PC-9 (cell line): ENCODE measurements at regions not wholly inside any gene's neighbourhood (a gene's known extent, or its start where the extent isn't known, plus 50 kb on each side); places are given as distances from the start of the nearest gene placed in this dataset.

Experiments
- BruUV-seq: library from RNA; stranded (reverse); fragments of 400-500 nt; replicated peaks from 2 replicates; lab custom pipeline; 2021; lab: Mats Ljungman, UMichigan
- CTCF ChIA-PET: fragments of 300-600 bp; sonication (Branson Sonifier 250); formaldehyde crosslinking; loops from one replicate; lab custom pipeline; 2022; ENCODE audit warnings: antibody characterized with exemption; lab: Charles Lee
- POLR2A ChIA-PET: fragments of 300-600 bp; sonication (Branson Sonifier 250); formaldehyde crosslinking; loops from one replicate; lab custom pipeline; 2022; ENCODE audit warnings: antibody characterized with exemption; ENCODE audit not compliant: unreplicated experiment; lab: Charles Lee
- DNase-seq, 2 experiments: peaks; one replicate each; pipeline versions ENCODE4 v3.0.0 to v3.0.0-alpha.2; 2015 to 2022; ENCODE audit warnings: mixed read lengths in 1 of 2
- H2AFZ ChIP-seq: fragments of 200-600 bp; sonication (generic); 2 replicates; pipeline ENCODE4 v1.8.1; 2017; ENCODE audit warnings: antibody characterized with exemption
- H3F3A ChIP-seq: fragments of 200-600 bp; sonication (generic); 2 replicates; pipeline ENCODE4 v1.8.1; 2017; ENCODE audit warnings: antibody characterized with exemption, mild to moderate bottlenecking, low read depth; ENCODE audit not compliant: insufficient read depth
- H3K27ac ChIP-seq: fragments of 200-600 bp; sonication (generic); 2 replicates; pipeline ENCODE4 v1.6.1; 2016; ENCODE audit warnings: mixed run types
- H3K27me3 ChIP-seq: fragments of 200-600 bp; sonication (generic); 2 replicates; pipeline ENCODE4 v1.6.1; 2016; ENCODE audit warnings: low read depth, mixed run types; ENCODE audit not compliant: insufficient read depth
- H3K36me3 ChIP-seq: fragments of 200-600 bp; sonication (generic); 2 replicates; pipeline ENCODE4 v1.6.1; 2016; ENCODE audit warnings: low read depth, mixed run types
- H3K4me1 ChIP-seq: fragments of 200-600 bp; sonication (generic); replicated peaks from 2 replicates; pipeline ENCODE4 v1.6.1; 2016; ENCODE audit warnings: mixed run types; ENCODE audit not compliant: insufficient read depth
- H3K4me2 ChIP-seq: fragments of 200-600 bp; sonication (generic); 2 replicates; pipeline ENCODE4 v1.6.1; 2017; ENCODE audit warnings: mixed run types
- H3K4me3 ChIP-seq: fragments of 200-600 bp; sonication (generic); 2 replicates; pipeline ENCODE4 v1.6.1; 2016; ENCODE audit warnings: mixed run types
- H3K79me2 ChIP-seq: fragments of 200-600 bp; sonication (generic); 2 replicates; pipeline ENCODE4 v1.6.1; 2017; ENCODE audit warnings: low read depth, mixed run types
- H3K9me2 ChIP-seq: fragments of 200-600 bp; sonication (generic); 2 replicates; pipeline ENCODE4 v1.8.1; 2017; ENCODE audit warnings: mild to moderate bottlenecking; ENCODE audit not compliant: insufficient read depth
- H3K9me3 ChIP-seq: fragments of 200-600 bp; sonication (generic); 2 replicates; pipeline ENCODE4 v1.8.1; 2016; ENCODE audit warnings: low read depth; ENCODE audit not compliant: insufficient read depth
- H4K20me1 ChIP-seq: fragments of 200-600 bp; sonication (generic); 2 replicates; pipeline ENCODE4 v1.8.1; 2017; ENCODE audit not compliant: insufficient read depth
- EZH2 ChIP-seq: fragments of 200-600 bp; sonication (generic); IDR thresholded peaks from 2 replicates; pipeline ENCODE4 v1.8.0; 2017; ENCODE audit warnings: antibody characterized with exemption, low read depth
- intact Hi-C: fragments of 100-400 bp; cut with micrococcal nuclease; formaldehyde crosslinking; loops from one replicate; pipeline ENCODE4 v1.10.0; 2022; ENCODE audit not compliant: unreplicated experiment
- TF ChIP-seq, protein P1 (sequence below): fragments of 200-600 bp; sonication (generic); conservative IDR thresholded peaks from 2 replicates; pipeline ENCODE4 v1.6.1; 2017; ENCODE audit warnings: mixed run types, antibody characterized with exemption, mild to moderate bottlenecking, moderate library complexity

- H3K79me2 ChIP-seq, result no peaks in the 10 kb centered on the region
- no peak overlapping the region for H2AFZ ChIP-seq
- TF ChIP-seq, protein P1, sequence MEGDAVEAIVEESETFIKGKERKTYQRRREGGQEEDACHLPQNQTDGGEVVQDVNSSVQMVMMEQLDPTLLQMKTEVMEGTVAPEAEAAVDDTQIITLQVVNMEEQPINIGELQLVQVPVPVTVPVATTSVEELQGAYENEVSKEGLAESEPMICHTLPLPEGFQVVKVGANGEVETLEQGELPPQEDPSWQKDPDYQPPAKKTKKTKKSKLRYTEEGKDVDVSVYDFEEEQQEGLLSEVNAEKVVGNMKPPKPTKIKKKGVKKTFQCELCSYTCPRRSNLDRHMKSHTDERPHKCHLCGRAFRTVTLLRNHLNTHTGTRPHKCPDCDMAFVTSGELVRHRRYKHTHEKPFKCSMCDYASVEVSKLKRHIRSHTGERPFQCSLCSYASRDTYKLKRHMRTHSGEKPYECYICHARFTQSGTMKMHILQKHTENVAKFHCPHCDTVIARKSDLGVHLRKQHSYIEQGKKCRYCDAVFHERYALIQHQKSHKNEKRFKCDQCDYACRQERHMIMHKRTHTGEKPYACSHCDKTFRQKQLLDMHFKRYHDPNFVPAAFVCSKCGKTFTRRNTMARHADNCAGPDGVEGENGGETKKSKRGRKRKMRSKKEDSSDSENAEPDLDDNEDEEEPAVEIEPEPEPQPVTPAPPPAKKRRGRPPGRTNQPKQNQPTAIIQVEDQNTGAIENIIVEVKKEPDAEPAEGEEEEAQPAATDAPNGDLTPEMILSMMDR, result no peak
- TF ChIP-seq EZH2, result no peak
- no peaks in the 10 kb centered on the region for H3K9me3 ChIP-seq
- H3K27ac ChIP-seq, result no peak overlapping the region
- DNase-seq, result no peak
- BruUV-seq, result no TSS peak
- intact Hi-C loops, result no loop called here
- H3F3A ChIP-seq, result no peaks in the 10 kb centered on the region
- no peaks in the 10 kb centered on the region for H3K36me3 ChIP-seq
- H4K20me1 ChIP-seq, result no peaks in the 10 kb centered on the region
- CTCF ChIA-PET, result no interaction called here
- no peaks in the 10 kb centered on the region; the same call in 1 of the 2 replicates for H3K4me1 ChIP-seq
- H3K9me2 ChIP-seq, result no peaks in the 10 kb centered on the region
- POLR2A ChIA-PET, result interaction anchor here (0.6 kb wide), 1 partner anchor 234 kb away, joined by 4 read pairs; no protein-coding TSS in a partner anchor
- H3K4me3 ChIP-seq, result no peak overlapping the region
- no peak overlapping the region for H3K4me2 ChIP-seq
- H3K27me3 ChIP-seq, result no peaks in the 10 kb centered on the region
Measured at GRCh38 chr22:27676545-27677213, 124.9 kb downstream of the MN1 start.

DNA sequence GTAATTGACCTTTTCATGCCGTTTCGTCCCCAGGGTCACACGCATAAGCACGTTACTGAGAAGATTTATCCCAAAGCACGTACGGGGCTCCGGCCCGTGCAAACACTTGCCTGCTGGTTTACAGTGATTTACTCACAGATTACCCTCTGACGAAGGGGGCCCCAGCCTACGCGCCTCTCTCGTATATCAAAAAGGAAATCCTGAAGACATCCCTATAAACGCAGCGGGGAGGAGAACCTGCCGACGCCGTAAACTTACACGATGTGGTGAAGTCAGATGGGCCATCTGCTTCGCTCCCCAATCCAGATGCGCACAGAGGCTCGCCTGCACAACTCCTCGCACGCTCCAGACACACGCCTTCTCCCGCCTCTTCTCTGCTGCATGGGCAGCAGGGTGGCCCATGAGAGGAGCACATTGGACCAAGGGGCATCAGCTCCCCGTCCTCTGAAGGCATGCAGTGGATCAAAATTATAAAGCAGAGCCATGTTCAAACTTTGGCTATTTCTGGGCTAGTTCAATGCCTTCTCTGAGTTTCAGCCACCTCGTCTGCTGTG is 123.6 kb downstream of the MN1 start:
- H2AFZ ChIP-seq, result no peak overlapping the region
- no peak overlapping the region for H3K4me2 ChIP-seq
- ChIA-PET CTCF (no interaction called here), POLR2A (no interaction called here)
- no peak for DNase-seq
- H3K9me2 ChIP-seq, result no peaks in the 10 kb centered on the region
- no peak overlapping the region for H3K27ac ChIP-seq
- intact Hi-C loops, result no loop called here
- no peaks in the 10 kb centered on the region; the same call in 1 of the 2 replicates for H3K4me1 ChIP-seq
- TF ChIP-seq, protein P1, result no peak
- TF ChIP-seq EZH2, result no peak
- H3K9me3 ChIP-seq, result no peaks in the 10 kb centered on the region
- H3K36me3 ChIP-seq, result no peaks in the 10 kb centered on the region
- H3F3A ChIP-seq, result no peaks in the 10 kb centered on the region
- H3K4me3 ChIP-seq, result no peak overlapping the region
- H4K20me1 ChIP-seq, result no peaks in the 10 kb centered on the region
- H3K27me3 ChIP-seq, result no peaks in the 10 kb centered on the region
- no TSS peak for BruUV-seq
- no peaks in the 10 kb centered on the region for H3K79me2 ChIP-seq

DNA sequence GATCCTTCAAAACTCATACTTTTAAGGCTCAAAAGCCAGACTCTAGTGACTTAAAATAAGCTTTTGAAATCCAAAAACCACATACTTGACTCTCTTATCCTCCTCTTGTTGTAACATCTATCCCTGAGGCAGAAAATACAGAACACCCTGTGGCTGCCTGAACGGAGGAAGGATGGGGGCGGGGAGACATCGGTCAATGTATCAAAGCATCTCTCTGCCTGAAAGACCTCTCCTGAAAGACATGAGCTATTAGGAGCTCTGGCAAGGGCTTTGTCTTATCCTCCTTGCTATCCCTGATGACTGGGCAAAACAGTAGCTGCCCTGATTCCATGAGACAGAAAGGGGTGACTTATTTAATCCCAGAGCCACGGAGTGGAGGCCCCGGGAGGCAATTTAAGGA is 122.4 kb downstream of the MN1 start:
- H4K20me1 ChIP-seq, result no peaks in the 10 kb centered on the region
- H2AFZ ChIP-seq, result no peak overlapping the region
- H3K4me3 ChIP-seq, result no peak overlapping the region
- no peak overlapping the region for H3K4me2 ChIP-seq
- CTCF ChIA-PET, result no interaction called here
- no peaks in the 10 kb centered on the region for H3K9me3 ChIP-seq
- H3K27me3 ChIP-seq, result no peaks in the 10 kb centered on the region
- intact Hi-C loops, result no loop called here
- H3K4me1 ChIP-seq, result no peaks in the 10 kb centered on the region
- no TSS peak for BruUV-seq
- no peak for TF ChIP-seq EZH2
- TF ChIP-seq, protein P1, result no peak
- POLR2A ChIA-PET, result interaction anchor here (0.7 kb wide), 1 partner anchor 47 kb away, joined by 5 read pairs; no protein-coding TSS in a partner anchor
- H3K36me3 ChIP-seq, result no peaks in the 10 kb centered on the region
- H3K27ac ChIP-seq, result no peak overlapping the region
- no peaks in the 10 kb centered on the region for H3K9me2 ChIP-seq
- DNase-seq, result no peak
- no peaks in the 10 kb centered on the region for H3K79me2 ChIP-seq
- H3F3A ChIP-seq, result no peaks in the 10 kb centered on the region
